Natural killer cell (primary cell): ENCODE measurements at regions not wholly inside any gene's neighbourhood (a gene's known extent, or its start where the extent isn't known, plus 50 kb on each side); places are given as distances from the start of the nearest gene placed in this dataset.

ENCODE experiments used
- ATAC-seq, 3 donors: fragments of 150-1000 bp in 2 of 3; fragments of 200-7000 bp in 1 of 3; cut with Tn5 transposase; 1 replicate in 1 of 3; 2 replicates in 2 of 3; pipeline ENCODE4 v1.10.0; 2021; ENCODE audit warnings: mild to moderate bottlenecking in 2 of 3, moderate library complexity in 2 of 3
- DNase-seq, 2 donors: peaks; one replicate each; pipeline versions ENCODE4 v3.0.0 to v3.0.0-alpha.2; 2013 to 2021; ENCODE audit warnings: mixed read lengths in 1 of 2
- H3K27ac ChIP-seq: one replicate; pipeline ENCODE4 v1.5.1; 2013; ENCODE audit warnings: mild to moderate bottlenecking, low read length
- H3K27me3 ChIP-seq: one replicate; pipeline ENCODE4 v1.6.1; 2013; ENCODE audit warnings: low read length; ENCODE audit not compliant: control insufficient read depth, insufficient read depth
- H3K36me3 ChIP-seq: one replicate; pipeline ENCODE4 v1.6.1; 2013; ENCODE audit warnings: low read length; ENCODE audit not compliant: control insufficient read depth, insufficient read depth
- H3K4me1 ChIP-seq: one replicate; pipeline ENCODE4 v1.6.1; 2013; ENCODE audit warnings: low read length; ENCODE audit not compliant: control insufficient read depth, insufficient read depth
- H3K4me3 ChIP-seq: one replicate; pipeline ENCODE4 v1.5.1; 2013; ENCODE audit warnings: low read length
- H3K9me3 ChIP-seq: one replicate; pipeline ENCODE4 v1.6.1; 2013; ENCODE audit warnings: low read length; ENCODE audit not compliant: control insufficient read depth, insufficient read depth
- H3K27ac Mint-ChIP-seq, 2 donors: one replicate each; pipeline ENCODE4 v1.8.0; 2022; ENCODE audit warnings: mild to moderate bottlenecking in 2 of 2, mixed read lengths in 2 of 2, moderate library complexity in 1 of 2
- H3K27me3 Mint-ChIP-seq, 2 donors: one replicate each; pipeline ENCODE4 v1.8.0; 2022; ENCODE audit warnings: low read depth in 2 of 2, mixed read lengths in 2 of 2
- H3K36me3 Mint-ChIP-seq: one replicate; pipeline ENCODE4 v1.8.0; 2022; ENCODE audit warnings: mixed read lengths
- H3K4me1 Mint-ChIP-seq, 2 donors: one replicate each; pipeline ENCODE4 v1.8.0; 2022; ENCODE audit warnings: mixed read lengths in 2 of 2
- H3K4me3 Mint-ChIP-seq: one replicate; pipeline ENCODE4 v1.8.0; 2022; ENCODE audit warnings: mild to moderate bottlenecking, moderate library complexity, mixed read lengths
- H3K9me3 Mint-ChIP-seq, 2 donors: one replicate each; pipeline ENCODE4 v1.8.0; 2022; ENCODE audit warnings: mixed read lengths in 2 of 2
- whole genome bisulfite sequencing: methylation state at CpG from one replicate; pipeline ENCODE4 v1.1.7; 2013; ENCODE audit warnings: missing lambda C conversion rate; ENCODE audit not compliant: insufficient coverage; 5-methylcytosine and 5-hydroxymethylcytosine counted together
- intact Hi-C: fragments of 100-400 bp; cut with micrococcal nuclease; formaldehyde crosslinking; loops from one replicate; pipeline ENCODE4 v1.14.2; 2022
- TF ChIP-seq, protein P1 (sequence below): fragments of 200-600 bp; IDR thresholded peaks from one replicate; pipeline ENCODE4 v1.8.0; 2022; ENCODE audit warnings: antibody characterized with exemption

DNA sequence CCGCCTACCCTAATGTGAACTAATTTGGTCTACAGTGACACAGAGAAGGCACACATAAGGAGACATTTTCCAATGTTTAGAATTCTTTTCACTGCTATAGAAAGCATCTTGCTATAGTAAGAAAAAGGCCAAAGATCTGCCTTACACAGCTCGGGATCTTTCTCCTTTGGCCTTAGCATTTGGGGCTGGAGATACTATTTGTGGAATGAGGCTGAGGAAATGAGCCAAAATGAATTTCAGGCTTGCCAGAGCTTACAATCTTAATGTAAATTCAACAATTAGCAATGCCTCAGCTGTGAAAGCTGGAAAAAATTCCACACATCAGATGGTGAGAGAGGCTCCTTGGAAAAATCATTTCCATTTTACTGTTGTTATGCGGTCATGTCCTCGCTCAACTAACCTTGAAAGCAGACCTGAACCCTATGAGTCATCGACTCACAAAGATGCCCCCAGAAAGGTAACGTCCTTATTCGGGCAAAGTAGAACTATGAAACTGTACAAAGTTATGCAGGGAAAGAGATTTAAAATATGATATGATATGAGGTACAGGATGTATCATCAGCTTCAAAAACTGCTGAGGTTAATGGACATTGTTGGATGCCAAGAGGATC is 324.5 kb upstream of the NBEA start:
- H3K27me3 Mint-ChIP-seq: no peaks in the 10 kb centered on the region
- intact Hi-C loops: no loop called here
- H3K36me3 ChIP-seq: no peaks in the 10 kb centered on the region
- TF ChIP-seq, protein P1, sequence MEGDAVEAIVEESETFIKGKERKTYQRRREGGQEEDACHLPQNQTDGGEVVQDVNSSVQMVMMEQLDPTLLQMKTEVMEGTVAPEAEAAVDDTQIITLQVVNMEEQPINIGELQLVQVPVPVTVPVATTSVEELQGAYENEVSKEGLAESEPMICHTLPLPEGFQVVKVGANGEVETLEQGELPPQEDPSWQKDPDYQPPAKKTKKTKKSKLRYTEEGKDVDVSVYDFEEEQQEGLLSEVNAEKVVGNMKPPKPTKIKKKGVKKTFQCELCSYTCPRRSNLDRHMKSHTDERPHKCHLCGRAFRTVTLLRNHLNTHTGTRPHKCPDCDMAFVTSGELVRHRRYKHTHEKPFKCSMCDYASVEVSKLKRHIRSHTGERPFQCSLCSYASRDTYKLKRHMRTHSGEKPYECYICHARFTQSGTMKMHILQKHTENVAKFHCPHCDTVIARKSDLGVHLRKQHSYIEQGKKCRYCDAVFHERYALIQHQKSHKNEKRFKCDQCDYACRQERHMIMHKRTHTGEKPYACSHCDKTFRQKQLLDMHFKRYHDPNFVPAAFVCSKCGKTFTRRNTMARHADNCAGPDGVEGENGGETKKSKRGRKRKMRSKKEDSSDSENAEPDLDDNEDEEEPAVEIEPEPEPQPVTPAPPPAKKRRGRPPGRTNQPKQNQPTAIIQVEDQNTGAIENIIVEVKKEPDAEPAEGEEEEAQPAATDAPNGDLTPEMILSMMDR: no peak
- H3K9me3 Mint-ChIP-seq: peaks cover 8 to 9% of the 10 kb centered on the region in 2 donors
- 90% methylated on average over 7 of the region's 7 CpGs for WGBS
- H3K27ac Mint-ChIP-seq: no peak overlapping the region
- H3K36me3 Mint-ChIP-seq: peaks cover 3% of the 10 kb centered on the region
- ATAC-seq (no peak), DNase-seq (no peak)
- no peaks in the 10 kb centered on the region for H3K27me3 ChIP-seq
- H3K4me3 ChIP-seq: no peak overlapping the region
- H3K27ac ChIP-seq: no peak overlapping the region
- no peaks in the 10 kb centered on the region for H3K4me1 ChIP-seq
- H3K4me3 Mint-ChIP-seq: no peak overlapping the region
- H3K9me3 ChIP-seq: no peaks in the 10 kb centered on the region
- no peaks in the 10 kb centered on the region for H3K4me1 Mint-ChIP-seq

DNA sequence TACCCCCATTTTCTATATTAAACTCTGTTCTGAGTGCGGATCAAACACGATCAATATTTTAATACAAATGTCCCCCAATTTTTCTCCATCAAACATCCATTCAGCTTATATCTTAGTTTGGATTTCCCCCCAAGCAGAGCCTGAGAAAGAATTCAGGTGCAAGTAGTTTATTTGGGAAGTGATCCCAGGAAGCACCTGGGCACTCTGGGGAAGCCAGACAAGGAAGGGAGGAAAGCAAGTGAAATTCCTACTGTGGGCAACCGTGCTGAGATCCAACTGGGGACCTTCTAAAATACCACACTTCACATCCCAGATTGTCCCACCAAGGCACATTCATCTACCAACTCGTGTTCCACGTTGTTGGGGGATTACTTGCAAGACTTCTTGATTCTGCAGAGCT is 323.4 kb upstream of the NBEA start:
- H3K9me3 ChIP-seq: no peaks in the 10 kb centered on the region
- Mint-ChIP-seq H3K9me3 (peaks cover 7 to 8% of the 10 kb centered on the region in 2 donors), H3K36me3 (no peaks in the 10 kb centered on the region), H3K27ac (no peak overlapping the region), H3K27me3 (no peaks in the 10 kb centered on the region), H3K4me3 (no peak overlapping the region), H3K4me1 (no peaks in the 10 kb centered on the region)
- no peaks in the 10 kb centered on the region for H3K27me3 ChIP-seq
- no peak overlapping the region for H3K27ac ChIP-seq
- 75% methylated on average over 5 of the region's 5 CpGs for WGBS
- ATAC-seq (no peak), DNase-seq (no peak)
- H3K4me1 ChIP-seq: no peaks in the 10 kb centered on the region
- TF ChIP-seq, protein P1: no peak
- intact Hi-C loops: no loop called here
- H3K36me3 ChIP-seq: no peaks in the 10 kb centered on the region
- H3K4me3 ChIP-seq: no peak overlapping the region

DNA sequence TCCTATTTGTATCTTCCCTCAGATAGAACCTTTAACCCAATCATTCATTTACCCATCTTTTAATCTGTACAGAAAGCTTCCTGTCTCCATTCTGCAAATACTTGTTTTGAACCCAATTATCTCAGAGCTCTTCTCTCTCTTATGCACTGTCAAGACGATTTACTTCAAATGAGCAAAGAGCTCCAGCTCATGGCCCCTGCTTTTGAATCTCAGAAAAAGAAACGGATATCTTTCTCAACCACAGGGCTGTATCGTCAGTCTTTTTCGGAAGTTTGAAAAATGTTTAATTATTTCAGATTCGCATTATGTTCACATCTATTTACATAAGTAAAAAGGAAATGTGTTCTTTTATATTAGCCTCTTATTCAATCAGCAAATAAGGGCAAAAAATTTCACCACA is 322.7 kb upstream of the NBEA start:
- no peak for DNase-seq
- Mint-ChIP-seq H3K9me3 (peaks cover 4% of the 10 kb centered on the region in 2 donors), H3K36me3 (no peaks in the 10 kb centered on the region), H3K4me3 (no peak overlapping the region), H3K27ac (no peak overlapping the region), H3K27me3 (no peaks in the 10 kb centered on the region), H3K4me1 (no peaks in the 10 kb centered on the region)
- no peaks in the 10 kb centered on the region for H3K9me3 ChIP-seq
- 71% methylated on average over 2 of the region's 5 CpGs for WGBS
- H3K27ac ChIP-seq: no peak overlapping the region
- intact Hi-C loops: no loop called here
- H3K27me3 ChIP-seq: no peaks in the 10 kb centered on the region
- TF ChIP-seq, protein P1: no peak
- no peak for ATAC-seq
- H3K4me1 ChIP-seq: no peaks in the 10 kb centered on the region
- H3K4me3 ChIP-seq: no peak overlapping the region
- H3K36me3 ChIP-seq: no peaks in the 10 kb centered on the region
